ENCODE measurements at regions not wholly inside any gene's neighbourhood (a gene's known extent, or its start where the extent isn't known, plus 50 kb on each side); places are given as distances from the start of the nearest gene placed in this dataset.

DNA sequence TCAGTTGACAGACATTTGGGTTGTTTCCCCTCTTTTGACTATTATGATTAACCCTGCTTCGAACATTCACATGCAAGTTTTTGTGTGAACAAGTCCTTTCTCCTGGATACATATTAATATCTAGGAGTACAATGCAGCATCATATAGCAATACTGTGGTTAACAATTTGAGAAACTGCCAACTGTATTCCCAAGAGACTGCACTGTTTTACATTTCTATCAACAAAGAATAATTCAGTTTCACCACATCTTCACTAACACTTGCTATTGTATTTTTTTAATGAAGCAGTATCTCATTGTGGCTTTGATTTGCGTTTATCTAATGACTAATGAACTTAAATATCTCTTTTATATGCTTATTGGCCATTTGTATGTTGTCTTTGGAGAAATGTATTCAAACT is 184.6 kb upstream of the NBEA start:
- no peak overlapping the region for H3K4me2 ChIP-seq (ENCODE audit: low read length)
- DNase-seq (ENCODE audit: low read depth, low spot score) (no peak), ATAC-seq (no peak)
- H3K4me1 ChIP-seq (ENCODE audit: control insufficient read depth in 1 of 2, insufficient read depth in 2 of 2, low read length in 2 of 2): no peaks in the 10 kb centered on the region
- H3K79me2 ChIP-seq (ENCODE audit: insufficient read depth, low read length): no peaks in the 10 kb centered on the region
- no peak overlapping the region for H2AFZ ChIP-seq (ENCODE audit: low read depth, low read length, poor library complexity, severe bottlenecking)
- no peak overlapping the region for H3K9ac ChIP-seq (ENCODE audit: low read length)
- H4K20me1 ChIP-seq (ENCODE audit: insufficient read depth): no peaks in the 10 kb centered on the region
- H3K4me3 ChIP-seq (replicated peaks in 1 of 2; ENCODE audit: low read depth in 1 of 2, low read length in 2 of 2): no peak overlapping the region
- CTCF ChIA-PET: no interaction called here
- no peaks in the 10 kb centered on the region for H3K27me3 ChIP-seq (ENCODE audit: insufficient read depth, low read length)
- no TSS peak for BruUV-seq (replicated peaks)
- intact Hi-C loops (cut with micrococcal nuclease): no loop called here
- H3K9me3 ChIP-seq (ENCODE audit: control insufficient read depth in 1 of 2, insufficient read depth in 1 of 2, low read depth in 1 of 2, low read length in 2 of 2): no peaks in the 10 kb centered on the region
- POLR2A ChIA-PET: no interaction called here
- H3K27ac ChIP-seq (ENCODE audit: low read depth, low read length): no peak overlapping the region
- TF ChIP-seq YY1 (IDR thresholded peaks at IDR 0.05; ENCODE audit: extremely low read depth, insufficient replicate concordance, low read depth, low read length) (no peak), ELF1 (IDR thresholded peaks at IDR 0.05; ENCODE audit: borderline replicate concordance, low read depth) (no peak), POLR2A (IDR thresholded peaks at IDR 0.05; ENCODE audit: borderline replicate concordance, extremely low read depth, insufficient read depth, insufficient read length) (no peak), SP1 (IDR thresholded peaks at IDR 0.05; ENCODE audit: low read depth) (no peak)
- no peaks in the 10 kb centered on the region for H3K9me2 ChIP-seq (ENCODE audit: insufficient read depth)
- no peaks in the 10 kb centered on the region for H3K36me3 ChIP-seq (ENCODE audit: control insufficient read depth in 1 of 2, insufficient read depth in 2 of 2, low read length in 2 of 2)
- RAD21 ChIA-PET (ENCODE audit: low non-redundant PET in 1 of 2, low total read pairs in 2 of 2, uncharacterized antibody in 2 of 2, unreplicated experiment in 2 of 2): no interaction called here

DNA sequence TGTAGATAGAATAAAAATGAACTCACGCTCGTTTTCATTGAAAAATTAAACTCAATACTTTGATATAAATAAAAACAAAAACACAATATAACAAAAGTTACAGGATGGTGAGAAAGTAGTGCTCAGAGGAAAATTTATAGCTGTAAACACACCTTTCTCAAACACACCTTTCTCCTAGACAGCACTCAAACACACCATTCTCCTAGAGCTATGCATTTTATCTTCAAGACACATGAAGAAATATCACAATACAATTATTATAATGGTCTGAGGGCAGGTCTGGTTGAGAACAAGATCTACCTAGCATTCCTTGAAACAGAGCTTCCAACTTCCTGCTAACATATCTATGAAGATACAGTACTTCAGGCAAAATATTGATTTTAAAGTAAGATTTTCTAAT is 183.4 kb upstream of the NBEA start:
- Histone ChIP-seq H3K4me2 (ENCODE audit: low read length) (no peak overlapping the region), H2AFZ (ENCODE audit: low read depth, low read length, poor library complexity, severe bottlenecking) (no peak overlapping the region), H3K9me2 (ENCODE audit: insufficient read depth) (no peaks in the 10 kb centered on the region), H3K79me2 (ENCODE audit: insufficient read depth, low read length) (no peaks in the 10 kb centered on the region), H4K20me1 (ENCODE audit: insufficient read depth) (no peaks in the 10 kb centered on the region), H3K36me3 (ENCODE audit: control insufficient read depth in 1 of 2, insufficient read depth in 2 of 2, low read length in 2 of 2) (no peaks in the 10 kb centered on the region), H3K27me3 (ENCODE audit: insufficient read depth, low read length) (no peaks in the 10 kb centered on the region), H3K4me3 (replicated peaks in 1 of 2; ENCODE audit: low read depth in 1 of 2, low read length in 2 of 2) (no peak overlapping the region), H3K27ac (ENCODE audit: low read depth, low read length) (no peak overlapping the region), H3K9me3 (ENCODE audit: control insufficient read depth in 1 of 2, insufficient read depth in 1 of 2, low read depth in 1 of 2, low read length in 2 of 2) (no peaks in the 10 kb centered on the region), H3K9ac (ENCODE audit: low read length) (no peak overlapping the region), H3K4me1 (ENCODE audit: control insufficient read depth in 1 of 2, insufficient read depth in 2 of 2, low read length in 2 of 2) (no peaks in the 10 kb centered on the region)
- intact Hi-C loops (cut with micrococcal nuclease): no loop called here
- RAD21 ChIA-PET (ENCODE audit: low non-redundant PET in 1 of 2, low total read pairs in 2 of 2, uncharacterized antibody in 2 of 2, unreplicated experiment in 2 of 2): no interaction called here
- no TSS peak for BruUV-seq (replicated peaks)
- ATAC-seq (no peak), DNase-seq (ENCODE audit: low read depth, low spot score) (no peak)
- POLR2A ChIA-PET: no interaction called here
- CTCF ChIA-PET: no interaction called here
- no peak for TF ChIP-seq CBX3 (IDR thresholded peaks at IDR 0.05; ENCODE audit: low read depth)
- TF ChIP-seq CEBPB (IDR thresholded peaks at IDR 0.05; ENCODE audit: low read depth): no peak
- no peak for TF ChIP-seq RAD21 (IDR thresholded peaks at IDR 0.05; ENCODE audit: low read depth)
- TF ChIP-seq CTCF (IDR thresholded peaks at IDR 0.05 in 2 of 3, conservative IDR thresholded peaks at IDR 0.05 in 1 of 3; ENCODE audit: borderline replicate concordance in 1 of 3, insufficient read depth in 1 of 3, low read depth in 2 of 3, low read length in 2 of 3): no peak
- no peak for TF ChIP-seq REST (IDR thresholded peaks at IDR 0.05; ENCODE audit: low read depth)
- TF ChIP-seq EGR1 (IDR thresholded peaks at IDR 0.05; ENCODE audit: low read depth): no peak
- TF ChIP-seq JUND (IDR thresholded peaks at IDR 0.05): no peak
- TF ChIP-seq, protein P1, sequence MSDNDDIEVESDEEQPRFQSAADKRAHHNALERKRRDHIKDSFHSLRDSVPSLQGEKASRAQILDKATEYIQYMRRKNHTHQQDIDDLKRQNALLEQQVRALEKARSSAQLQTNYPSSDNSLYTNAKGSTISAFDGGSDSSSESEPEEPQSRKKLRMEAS (IDR thresholded peaks at IDR 0.05): no peak
- TF ChIP-seq ZNF274 (IDR thresholded peaks at IDR 0.05; ENCODE audit: low read depth, low read length): no peak
- no peak for TF ChIP-seq SRF (IDR thresholded peaks at IDR 0.05; ENCODE audit: low read depth)
- no peak for TF ChIP-seq FOSL1 (IDR thresholded peaks at IDR 0.05; ENCODE audit: low read depth)
- no peak for TF ChIP-seq POLR2A (IDR thresholded peaks at IDR 0.05; ENCODE audit: borderline replicate concordance, extremely low read depth, insufficient read depth, insufficient read length)
- no peak for TF ChIP-seq ZFX (IDR thresholded peaks at IDR 0.05)
- TF ChIP-seq TCF7L2 (IDR thresholded peaks at IDR 0.05; ENCODE audit: borderline replicate concordance, extremely low read depth, insufficient read depth, insufficient read length): no peak
- no peak for TF ChIP-seq YY1 (IDR thresholded peaks at IDR 0.05; ENCODE audit: extremely low read depth, insufficient replicate concordance, low read depth, low read length)
- no peak for TF ChIP-seq EZH2phosphoT487 (IDR thresholded peaks at IDR 0.05; ENCODE audit: borderline replicate concordance)
